Ecto neural progenitor cell (in vitro differentiated cells): ENCODE measurements at regions not wholly inside any gene's neighbourhood (a gene's known extent, or its start where the extent isn't known, plus 50 kb on each side); places are given as distances from the start of the nearest gene placed in this dataset.
"Not testable (repeated sequence)": the region's sequence is repeated elsewhere in the genome, so short reads cannot be mapped to it uniquely, and the experiment has no call there.

ENCODE experiments used
- DNase-seq: peaks from one replicate; pipeline ENCODE4 v3.0.0-alpha.2; 2018; ENCODE audit warnings: low spot score

DNA sequence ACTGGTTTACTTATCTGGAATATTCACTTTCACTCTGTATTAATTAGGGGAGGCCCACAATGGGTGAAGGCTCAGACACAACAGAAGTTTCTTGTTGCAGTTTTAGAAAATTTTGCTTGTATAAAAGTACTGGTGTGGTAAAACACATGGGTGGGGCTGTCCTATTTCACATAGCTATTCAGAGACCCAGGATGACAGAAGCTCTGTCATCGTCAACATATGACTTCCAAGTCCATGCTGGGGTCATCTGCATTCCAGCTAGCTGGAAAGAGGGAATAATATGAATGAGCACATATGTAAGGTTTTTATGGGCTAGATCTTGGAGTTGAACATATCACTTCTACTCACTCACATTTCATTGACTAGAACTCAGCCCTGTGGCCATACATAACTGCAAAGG, 166.4 kb upstream of the KCTD3 start:
- DNase-seq: no peak

- no peak for DNase-seq
Observed at GRCh38 chr1:215402147-215402546, 165.0 kb upstream of the KCTD3 start.

- DNase-seq: no peak
Observed at GRCh38 chr1:215405211-215405610, 161.9 kb upstream of the KCTD3 start.

DNA sequence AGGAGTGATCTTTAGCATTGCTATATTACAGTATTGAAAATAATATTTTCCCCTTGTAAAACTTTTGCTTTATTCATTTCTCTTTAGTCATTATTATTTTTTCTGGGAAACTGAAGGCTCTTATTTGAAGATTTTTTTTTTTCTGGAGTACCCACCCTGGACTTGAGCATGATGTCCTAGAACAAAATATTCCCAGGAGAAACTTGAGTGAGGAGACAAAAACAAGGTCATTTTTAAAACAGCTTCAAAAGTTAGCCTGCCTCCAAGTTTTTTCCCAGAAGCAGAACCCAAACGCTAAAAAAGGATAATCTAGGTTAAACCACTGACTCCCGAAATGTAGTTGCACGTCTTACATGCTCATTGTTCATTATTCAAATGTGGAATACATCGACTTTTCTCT, 160.2 kb upstream of the KCTD3 start:
- DNase-seq: no peak

- no peak for DNase-seq
Observed at GRCh38 chr1:215407575-215407974, 159.5 kb upstream of the KCTD3 start.

GRCh38 chr1:215409546-215409945, 157.6 kb upstream of the KCTD3 start:
- DNase-seq: not testable (repeated sequence)

DNA sequence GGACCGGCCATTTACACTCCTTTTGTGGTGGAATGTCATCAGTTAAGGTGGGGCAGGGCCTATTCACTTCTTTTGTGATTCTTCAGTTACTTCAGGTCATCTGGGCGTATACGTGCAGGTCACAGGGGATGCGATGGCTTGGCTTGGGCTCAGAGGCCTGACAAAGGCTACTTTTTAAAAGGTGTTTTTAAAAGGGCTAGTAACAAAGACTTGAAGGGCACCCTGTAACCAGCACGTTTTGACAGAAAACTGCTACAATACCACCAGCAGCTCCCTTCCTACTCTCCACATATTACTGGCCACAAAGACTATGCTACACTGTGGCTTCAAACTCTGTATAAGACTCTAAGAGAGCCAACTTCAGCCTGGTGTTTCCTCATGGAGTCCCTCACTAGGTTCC, 151.6 kb upstream of the KCTD3 start:
- not testable (repeated sequence) for DNase-seq

DNA sequence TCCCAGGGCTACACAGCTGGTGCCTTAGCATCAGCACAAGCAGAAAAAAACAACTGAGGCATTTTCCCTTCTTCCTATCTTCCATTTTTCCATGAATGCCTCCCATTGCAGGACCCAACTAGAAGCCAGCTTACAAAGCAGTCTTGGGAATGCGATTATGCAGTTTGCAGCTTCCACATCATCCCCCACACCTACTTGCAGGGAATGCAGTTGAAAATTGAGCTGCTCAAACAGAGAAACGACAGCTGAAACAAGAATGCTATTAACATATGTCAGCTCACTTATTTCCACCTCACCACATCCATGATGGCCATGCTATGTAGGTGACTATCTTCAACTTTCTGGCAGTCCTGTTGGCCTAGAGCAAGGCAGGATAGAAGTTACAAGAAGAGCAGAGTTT, 150.6 kb upstream of the KCTD3 start:
- no peak for DNase-seq

DNA sequence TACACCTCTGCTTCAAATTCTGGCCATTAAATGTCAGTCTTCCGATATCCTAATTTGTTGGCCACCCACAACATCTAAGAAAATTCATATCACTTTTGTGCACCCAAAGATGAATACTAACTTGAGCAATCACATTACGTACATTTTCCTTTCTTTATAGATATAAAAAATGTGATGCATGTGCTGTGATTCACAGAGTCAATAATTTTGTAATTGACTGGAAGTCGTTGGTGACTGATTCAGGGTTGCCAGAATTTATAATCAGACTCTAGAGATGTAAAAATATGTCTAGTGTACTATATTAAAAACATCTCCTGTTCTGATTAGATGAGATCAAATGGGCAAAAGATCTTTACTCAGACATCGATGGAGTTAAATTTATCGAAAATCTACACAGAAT, 150.0 kb upstream of the KCTD3 start:
- DNase-seq: no peak

- DNase-seq: no peak
Observed at GRCh38 chr1:215418876-215419447, 148.1 kb upstream of the KCTD3 start.

DNA sequence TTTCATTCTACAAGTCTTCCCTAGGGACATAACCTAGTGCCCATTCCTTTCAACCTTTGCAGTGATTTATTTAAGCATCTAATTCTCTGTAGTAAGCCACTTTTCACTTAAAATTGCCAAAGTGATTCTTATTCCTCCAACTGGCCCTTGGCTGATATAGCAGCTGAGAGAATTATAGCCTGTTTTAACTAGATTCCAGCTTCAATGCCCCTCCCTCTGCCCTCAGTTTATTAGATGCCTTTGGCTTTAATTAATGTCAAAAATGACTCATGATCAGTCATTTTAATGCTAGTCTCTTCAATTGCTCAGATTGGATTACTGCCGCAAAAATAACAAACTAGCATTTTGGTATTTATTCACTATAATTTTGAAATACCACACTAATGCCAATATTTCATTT, 145.4 kb upstream of the KCTD3 start:
- no peak for DNase-seq

GRCh38 chr1:215423288-215423687, 143.8 kb upstream of the KCTD3 start:
- no peak for DNase-seq

DNA sequence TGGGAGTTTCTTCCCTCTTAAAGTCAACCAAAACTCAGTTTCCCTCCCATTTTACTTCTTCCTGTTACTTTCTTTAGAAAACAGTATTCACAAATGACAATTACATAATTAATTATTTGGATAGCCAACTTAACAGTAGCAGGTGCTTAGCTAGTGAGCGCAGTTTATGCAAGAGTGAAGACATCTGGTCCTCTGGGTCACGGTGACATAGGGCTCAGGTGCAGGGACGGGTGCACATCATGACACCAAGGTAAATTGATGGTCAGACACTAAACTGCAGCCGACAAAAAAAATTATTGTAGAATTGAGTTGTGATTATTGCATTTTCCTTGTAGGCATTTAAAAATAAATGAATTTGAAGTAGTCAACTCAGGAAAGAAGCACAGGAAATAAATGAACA, 142.0 kb upstream of the KCTD3 start:
- DNase-seq: no peak

- no peak for DNase-seq
Observed at GRCh38 chr1:215426101-215426500, 141.0 kb upstream of the KCTD3 start.

GRCh38 chr1:215432483-215433227, 134.4 kb upstream of the KCTD3 start:
- peak; percentile 38 for DNase-seq

GRCh38 chr1:215433237-215433636, 133.9 kb upstream of the KCTD3 start:
- DNase-seq: no peak

- DNase-seq: no peak
Observed at GRCh38 chr1:215439549-215439948, 127.6 kb upstream of the KCTD3 start.

DNA sequence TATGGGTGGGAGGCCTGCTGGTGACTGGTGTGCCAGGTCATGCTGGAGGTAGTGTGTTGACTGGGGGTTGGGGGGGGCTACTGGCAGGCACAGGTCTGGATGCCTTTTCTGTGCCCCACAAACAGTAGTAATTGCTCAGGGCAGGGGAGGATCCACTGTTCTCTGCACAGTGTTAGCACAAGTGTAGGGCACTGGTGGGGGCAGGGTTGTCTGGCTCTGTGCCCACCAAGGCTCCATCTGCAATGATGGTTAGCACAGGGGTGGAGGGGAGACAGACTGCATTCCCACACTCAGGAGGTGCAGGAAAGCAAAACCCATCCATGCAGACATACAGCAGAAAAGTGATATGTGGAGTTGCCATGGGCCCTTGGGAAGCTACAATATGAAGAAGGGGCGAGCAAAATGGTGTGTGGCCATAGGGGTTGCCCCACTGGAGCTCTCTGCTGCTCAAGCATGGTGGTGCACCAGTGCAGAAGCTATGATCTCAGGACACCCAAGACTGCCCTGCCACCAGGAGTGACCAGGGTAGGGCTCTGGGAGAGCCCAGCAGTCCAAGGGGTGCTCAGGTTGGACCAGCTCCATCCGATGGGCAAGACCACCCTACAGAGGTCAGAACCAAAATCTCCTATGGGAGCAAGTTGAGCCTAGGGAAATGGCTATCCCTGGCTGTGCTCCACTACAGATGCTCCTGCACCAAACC, 122.2 kb upstream of the KCTD3 start:
- no peak for DNase-seq

DNA sequence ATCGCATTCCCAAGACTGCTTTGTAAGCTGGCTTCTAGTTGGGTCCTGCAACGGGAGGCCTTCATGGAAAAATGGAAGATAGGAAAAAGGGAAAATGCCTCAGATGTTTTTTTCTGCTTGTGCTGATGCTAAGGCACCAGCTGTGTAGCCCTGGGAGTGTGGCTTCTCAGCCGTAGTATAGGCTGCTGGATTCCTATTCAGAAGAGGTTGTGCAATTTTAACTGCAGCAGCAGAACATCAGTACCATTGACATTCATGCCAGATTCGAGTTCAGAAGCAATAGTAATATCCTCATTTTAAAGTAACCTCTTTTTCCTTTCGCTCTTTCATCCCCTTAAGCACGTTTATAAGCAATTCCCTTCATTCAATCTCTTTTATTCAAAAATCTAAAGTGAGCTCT, 119.1 kb upstream of the KCTD3 start:
- DNase-seq: not testable (repeated sequence)

GRCh38 chr1:215449147-215449546, 118.0 kb upstream of the KCTD3 start:
- not testable (repeated sequence) for DNase-seq

DNA sequence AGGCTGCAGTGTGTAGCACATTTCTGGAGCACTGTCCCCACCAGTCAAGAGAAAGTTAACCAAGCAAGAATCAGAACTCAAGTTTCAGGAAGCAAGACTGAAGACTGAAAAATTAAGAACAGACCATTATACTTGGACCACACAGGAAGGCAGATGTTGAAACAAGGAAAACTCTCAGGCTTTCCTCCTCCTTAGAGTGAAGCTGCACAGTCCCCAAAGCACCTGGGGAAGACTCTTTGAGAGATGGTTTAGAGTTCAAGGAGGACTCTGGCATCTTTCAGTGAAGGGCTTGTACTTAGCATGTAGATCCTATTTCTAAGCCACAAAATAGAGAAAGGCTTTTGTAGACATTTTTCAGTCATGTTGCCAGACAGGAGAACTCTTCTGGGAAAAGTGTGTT, 113.7 kb upstream of the KCTD3 start:
- no peak for DNase-seq

DNA sequence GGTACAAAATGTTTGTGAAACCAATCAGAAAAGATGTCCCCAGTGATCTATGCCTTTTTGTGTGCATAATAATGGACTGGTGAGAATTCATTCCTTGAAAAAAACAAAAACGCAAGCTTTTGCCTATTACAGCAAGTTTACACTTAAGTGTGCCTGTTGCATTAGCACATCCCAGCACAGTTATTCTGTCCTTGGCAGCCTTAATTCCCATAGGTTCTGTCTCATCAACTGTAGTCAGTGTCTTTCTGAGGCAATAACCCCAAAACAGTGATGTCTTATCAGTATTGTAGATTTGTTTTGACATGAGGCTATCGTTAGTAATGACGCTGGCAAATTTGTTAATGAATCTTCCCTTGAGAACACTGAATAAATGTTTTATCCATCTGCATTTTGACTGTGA, 109.9 kb upstream of the KCTD3 start:
- DNase-seq: no peak

- DNase-seq: no peak
Observed at GRCh38 chr1:215458104-215458503, 109.0 kb upstream of the KCTD3 start.
